Epithelial cell of proximal tubule (primary cell): ENCODE measurements at regions not wholly inside any gene's neighbourhood (a gene's known extent, or its start where the extent isn't known, plus 50 kb on each side); places are given as distances from the start of the nearest gene placed in this dataset.

Experiments used
- DNase-seq: peaks from one replicate; pipeline ENCODE4 v3.0.0-alpha.2; 2011; ENCODE audit warnings: low read depth
- H3K4me3 ChIP-seq: 2 replicates; pipeline ENCODE4 v1.5.1; 2011; ENCODE audit warnings: low read depth, mild to moderate bottlenecking, low read length
- TF ChIP-seq, protein P1 (sequence below): conservative IDR thresholded peaks from 2 replicates; pipeline ENCODE4 v1.5.1; 2012; ENCODE audit warnings: low read depth, mild to moderate bottlenecking, low read length

DNA sequence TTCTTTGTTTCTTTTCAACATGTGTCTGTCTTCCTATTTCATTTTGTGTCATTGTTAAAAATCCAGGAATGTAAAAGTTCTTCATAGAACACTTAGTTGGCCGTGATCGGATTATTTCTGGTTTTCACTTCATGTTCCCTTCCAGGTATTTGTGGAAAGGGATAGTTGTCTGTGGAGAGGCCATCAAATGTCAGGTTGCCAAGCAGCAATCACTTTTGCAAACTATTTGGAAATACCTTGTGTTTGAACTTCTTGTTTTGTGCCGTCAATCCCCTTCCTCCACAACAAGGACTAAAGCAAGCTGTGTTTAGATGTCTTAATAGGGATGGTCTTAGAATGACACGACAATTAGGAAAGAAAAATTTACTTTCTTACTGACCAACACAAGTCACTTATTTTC, 116.9 kb upstream of the MPDZ start:
- DNase-seq, result no peak
- TF ChIP-seq, protein P1, sequence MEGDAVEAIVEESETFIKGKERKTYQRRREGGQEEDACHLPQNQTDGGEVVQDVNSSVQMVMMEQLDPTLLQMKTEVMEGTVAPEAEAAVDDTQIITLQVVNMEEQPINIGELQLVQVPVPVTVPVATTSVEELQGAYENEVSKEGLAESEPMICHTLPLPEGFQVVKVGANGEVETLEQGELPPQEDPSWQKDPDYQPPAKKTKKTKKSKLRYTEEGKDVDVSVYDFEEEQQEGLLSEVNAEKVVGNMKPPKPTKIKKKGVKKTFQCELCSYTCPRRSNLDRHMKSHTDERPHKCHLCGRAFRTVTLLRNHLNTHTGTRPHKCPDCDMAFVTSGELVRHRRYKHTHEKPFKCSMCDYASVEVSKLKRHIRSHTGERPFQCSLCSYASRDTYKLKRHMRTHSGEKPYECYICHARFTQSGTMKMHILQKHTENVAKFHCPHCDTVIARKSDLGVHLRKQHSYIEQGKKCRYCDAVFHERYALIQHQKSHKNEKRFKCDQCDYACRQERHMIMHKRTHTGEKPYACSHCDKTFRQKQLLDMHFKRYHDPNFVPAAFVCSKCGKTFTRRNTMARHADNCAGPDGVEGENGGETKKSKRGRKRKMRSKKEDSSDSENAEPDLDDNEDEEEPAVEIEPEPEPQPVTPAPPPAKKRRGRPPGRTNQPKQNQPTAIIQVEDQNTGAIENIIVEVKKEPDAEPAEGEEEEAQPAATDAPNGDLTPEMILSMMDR, result no peak

DNA sequence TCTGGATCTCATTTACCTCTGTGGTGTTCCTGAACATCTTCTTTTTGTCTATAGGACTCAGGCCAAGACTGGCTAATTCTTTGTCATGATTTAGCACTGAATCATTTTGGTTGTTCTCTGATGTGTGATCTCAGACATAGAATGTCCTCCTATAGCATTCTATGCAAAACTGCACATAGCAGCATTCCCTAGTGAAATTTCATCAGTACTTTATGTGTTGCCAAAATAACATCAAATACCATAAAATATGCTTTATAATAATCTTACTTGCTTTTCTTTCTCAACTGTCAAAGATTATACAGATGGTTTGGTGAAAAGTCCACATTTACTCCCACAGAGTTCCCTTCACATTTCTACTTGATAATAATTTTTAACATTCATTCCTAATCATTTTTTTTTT, 115.7 kb upstream of the MPDZ start:
- no peak for DNase-seq
- TF ChIP-seq, protein P1, result no peak

More for the DNA sequence above, 116.9 kb upstream of the MPDZ start:
- no peak overlapping the region for H3K4me3 ChIP-seq

DNA sequence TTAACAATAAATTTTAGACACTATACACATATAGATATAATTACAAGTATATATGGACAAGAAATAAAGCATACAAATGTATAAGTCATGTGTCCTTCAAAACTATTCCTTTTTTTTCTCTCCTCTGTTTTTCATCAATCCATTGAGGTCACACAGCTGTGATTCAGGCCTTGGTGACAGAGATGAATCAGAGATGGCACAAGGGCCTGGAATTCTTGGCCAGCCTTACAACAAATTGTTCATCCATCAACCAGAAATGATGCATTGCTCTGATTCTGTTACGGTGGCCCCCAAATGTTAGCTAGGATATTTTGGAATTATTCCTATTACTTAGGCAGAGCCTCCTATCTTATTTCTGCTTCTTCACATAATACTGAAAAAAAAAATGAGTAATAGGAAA, 108.7 kb upstream of the MPDZ start:
- no peak overlapping the region for H3K4me3 ChIP-seq
- DNase-seq, result peak; percentile 18
- TF ChIP-seq, protein P1, result no peak

More for the DNA sequence above, 115.7 kb upstream of the MPDZ start:
- H3K4me3 ChIP-seq, result no peak overlapping the region

DNA sequence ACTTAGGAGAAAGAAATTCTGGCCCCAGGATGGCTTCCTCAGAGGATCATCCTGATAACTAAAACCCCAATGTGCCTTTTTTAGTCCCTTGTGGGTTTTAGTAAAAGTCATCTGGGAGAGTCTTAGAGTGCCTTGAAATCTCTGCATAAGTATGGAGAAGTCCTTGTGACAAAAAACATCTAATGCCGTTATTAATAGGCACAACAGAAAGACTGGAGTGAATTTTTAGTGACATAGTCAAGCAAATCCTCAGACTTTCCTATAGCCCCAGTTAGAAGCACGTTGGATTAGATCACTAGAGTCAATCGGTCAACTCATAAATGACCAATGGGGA, 108.2 kb upstream of the MPDZ start:
- no peak overlapping the region for H3K4me3 ChIP-seq
- DNase-seq, result no peak
- TF ChIP-seq, protein P1, result no peak

DNA sequence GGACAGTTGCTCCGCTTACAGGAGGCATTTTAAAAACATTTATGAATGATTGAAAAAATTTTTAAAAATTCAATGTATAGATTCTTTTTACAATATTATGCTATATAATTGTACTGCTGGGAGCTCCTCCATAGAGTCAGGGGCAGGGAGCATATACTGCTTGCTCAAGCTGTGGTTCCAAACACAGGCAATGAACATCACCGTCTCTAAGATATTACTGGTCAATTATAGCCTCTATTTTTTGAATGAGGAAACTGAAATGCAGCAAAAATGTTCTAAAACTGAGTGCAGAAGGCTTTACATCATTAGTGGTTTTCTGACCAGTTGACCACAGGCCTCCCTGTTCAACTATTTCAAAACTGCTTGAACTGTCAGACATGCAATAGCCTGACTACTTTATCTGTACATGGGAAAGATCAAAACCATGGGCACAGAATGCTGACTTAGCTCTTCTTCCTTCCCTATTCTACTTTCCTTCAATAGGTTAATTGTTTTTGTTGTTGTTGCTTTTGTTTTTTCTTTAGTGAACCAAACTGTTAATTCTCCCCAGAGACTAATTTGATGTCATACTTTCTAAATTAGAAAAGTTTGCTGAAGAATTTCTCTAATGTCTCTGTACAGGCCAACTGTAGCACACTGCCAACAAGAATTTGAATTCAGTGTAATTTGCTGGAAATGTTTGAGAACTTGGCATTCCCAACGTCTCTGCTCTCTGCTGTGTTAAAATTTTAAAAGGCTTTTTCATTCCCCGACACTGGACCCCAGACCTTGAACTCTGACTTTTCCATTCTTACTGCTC, 107.6 kb upstream of the MPDZ start:
- DNase-seq, result peak; percentile 30
- no peak overlapping the region for H3K4me3 ChIP-seq
- TF ChIP-seq, protein P1, result no peak

DNA sequence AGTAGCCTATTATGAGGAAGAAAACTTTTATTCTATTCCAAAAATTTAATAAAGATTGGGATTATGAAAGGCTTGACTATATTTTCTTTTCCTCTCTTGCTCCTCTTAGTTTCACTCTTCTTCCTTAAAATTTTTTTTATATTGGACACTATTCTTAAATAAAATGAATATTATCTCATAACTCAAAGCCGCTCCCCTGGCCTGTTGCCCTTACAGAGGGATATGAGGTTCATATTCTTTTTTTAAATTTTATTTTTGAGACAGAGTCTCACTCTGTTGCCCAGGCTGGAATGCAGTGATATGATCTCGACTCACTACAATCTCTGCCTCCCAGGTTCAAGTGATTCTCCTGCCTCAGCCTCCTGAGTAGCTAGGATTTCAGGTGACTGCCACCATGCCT, 106.8 kb upstream of the MPDZ start:
- TF ChIP-seq, protein P1, result no peak
- no peak for DNase-seq
- no peak overlapping the region for H3K4me3 ChIP-seq

DNA sequence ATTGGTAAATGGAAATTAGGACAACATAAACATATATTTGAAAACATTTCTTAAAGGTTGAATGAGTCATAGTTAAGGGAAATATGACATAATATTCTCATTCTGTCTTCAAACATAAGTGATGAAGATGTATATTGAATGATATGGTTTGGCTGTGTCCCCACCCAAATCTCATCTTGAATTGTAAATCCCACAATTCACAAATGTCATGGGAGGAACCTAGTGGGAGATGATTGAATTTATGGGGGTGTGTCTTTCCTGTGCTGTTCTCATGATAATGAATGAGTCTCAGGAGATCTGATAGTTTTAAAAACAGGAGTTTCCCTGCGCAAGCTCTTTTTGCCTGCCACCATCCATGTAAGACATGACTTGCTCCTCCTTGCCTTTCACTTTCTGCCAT, 104.4 kb upstream of the MPDZ start:
- TF ChIP-seq, protein P1, result no peak
- DNase-seq, result no peak

More for the DNA sequence above, 104.4 kb upstream of the MPDZ start:
- H3K4me3 ChIP-seq, result no peak overlapping the region
